ENCODE measurements at regions not wholly inside any gene's neighbourhood (a gene's known extent, or its start where the extent isn't known, plus 50 kb on each side); places are given as distances from the start of the nearest gene placed in this dataset.

GRCh38 chr14:84131924-84132323 lies 1398.0 kb upstream of the FLRT2 start:
- no peaks in the 10 kb centered on the region for H3K27me3 ChIP-seq (ENCODE audit: insufficient read depth, low read length)
- H3K4me2 ChIP-seq (ENCODE audit: low read length) = no peak overlapping the region
- no peak overlapping the region for H2AFZ ChIP-seq (ENCODE audit: low read length)
- H3K4me1 ChIP-seq (ENCODE audit: insufficient read depth, low read length, severe bottlenecking) = no peaks in the 10 kb centered on the region
- no peaks in the 10 kb centered on the region for H3K79me2 ChIP-seq (ENCODE audit: insufficient read depth, low read length)
- H4K20me1 ChIP-seq (ENCODE audit: insufficient read depth, low read length) = no peaks in the 10 kb centered on the region
- no peaks in the 10 kb centered on the region for H3K9me3 ChIP-seq (ENCODE audit: low read length)
- H3K9ac ChIP-seq (ENCODE audit: low read length) = no peak overlapping the region
- no peaks in the 10 kb centered on the region for H3K36me3 ChIP-seq (ENCODE audit: insufficient read depth, low read length)
- no peak overlapping the region for H3K27ac ChIP-seq (ENCODE audit: low read depth, low read length, poor library complexity, severe bottlenecking)
- no peak for TF ChIP-seq EZH2 (IDR thresholded peaks at IDR 0.05; ENCODE audit: borderline replicate concordance, low read length)
- TF ChIP-seq, protein P1, sequence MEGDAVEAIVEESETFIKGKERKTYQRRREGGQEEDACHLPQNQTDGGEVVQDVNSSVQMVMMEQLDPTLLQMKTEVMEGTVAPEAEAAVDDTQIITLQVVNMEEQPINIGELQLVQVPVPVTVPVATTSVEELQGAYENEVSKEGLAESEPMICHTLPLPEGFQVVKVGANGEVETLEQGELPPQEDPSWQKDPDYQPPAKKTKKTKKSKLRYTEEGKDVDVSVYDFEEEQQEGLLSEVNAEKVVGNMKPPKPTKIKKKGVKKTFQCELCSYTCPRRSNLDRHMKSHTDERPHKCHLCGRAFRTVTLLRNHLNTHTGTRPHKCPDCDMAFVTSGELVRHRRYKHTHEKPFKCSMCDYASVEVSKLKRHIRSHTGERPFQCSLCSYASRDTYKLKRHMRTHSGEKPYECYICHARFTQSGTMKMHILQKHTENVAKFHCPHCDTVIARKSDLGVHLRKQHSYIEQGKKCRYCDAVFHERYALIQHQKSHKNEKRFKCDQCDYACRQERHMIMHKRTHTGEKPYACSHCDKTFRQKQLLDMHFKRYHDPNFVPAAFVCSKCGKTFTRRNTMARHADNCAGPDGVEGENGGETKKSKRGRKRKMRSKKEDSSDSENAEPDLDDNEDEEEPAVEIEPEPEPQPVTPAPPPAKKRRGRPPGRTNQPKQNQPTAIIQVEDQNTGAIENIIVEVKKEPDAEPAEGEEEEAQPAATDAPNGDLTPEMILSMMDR (IDR thresholded peaks at IDR 0.05; ENCODE audit: low read length) = no peak
- no peaks in the 10 kb centered on the region for H3K9me2 ChIP-seq (ENCODE audit: low read depth, low read length)
- H3F3A ChIP-seq (ENCODE audit: insufficient read depth, low read length) = no peaks in the 10 kb centered on the region
- H3K4me3 ChIP-seq (ENCODE audit: low read depth, low read length, poor library complexity, severe bottlenecking) = no peak overlapping the region

DNA sequence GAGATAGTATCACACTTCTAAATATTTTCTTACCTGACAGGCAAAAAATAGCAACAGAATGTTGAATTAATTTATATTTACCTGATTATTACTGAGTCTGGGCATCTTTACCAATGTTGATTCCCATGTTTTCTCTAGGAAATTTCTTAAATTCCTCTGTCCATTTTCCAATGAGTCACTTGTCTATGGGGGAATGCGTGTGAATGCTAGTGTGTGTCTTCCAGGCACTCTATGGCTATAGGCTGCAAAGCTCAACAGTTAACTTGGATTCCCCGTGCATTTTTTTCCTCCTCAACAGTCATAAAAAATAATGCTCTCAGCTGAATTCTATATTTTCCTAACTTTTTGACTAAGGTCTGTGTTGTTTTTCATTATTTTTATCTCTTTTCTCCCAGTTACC lies 1385.8 kb upstream of the FLRT2 start:
- H3F3A ChIP-seq (ENCODE audit: insufficient read depth, low read length) = no peaks in the 10 kb centered on the region
- H3K9ac ChIP-seq (ENCODE audit: low read length) = no peak overlapping the region
- no peaks in the 10 kb centered on the region for H3K9me2 ChIP-seq (ENCODE audit: low read depth, low read length)
- TF ChIP-seq EZH2 (IDR thresholded peaks at IDR 0.05; ENCODE audit: borderline replicate concordance, low read length) = no peak
- TF ChIP-seq, protein P1 (IDR thresholded peaks at IDR 0.05; ENCODE audit: low read length) = no peak
- H2AFZ ChIP-seq (ENCODE audit: low read length) = no peak overlapping the region
- no peaks in the 10 kb centered on the region for H3K79me2 ChIP-seq (ENCODE audit: insufficient read depth, low read length)
- no peak overlapping the region for H3K4me2 ChIP-seq (ENCODE audit: low read length)
- no peaks in the 10 kb centered on the region for H3K9me3 ChIP-seq (ENCODE audit: low read length)
- no peak overlapping the region for H3K4me3 ChIP-seq (ENCODE audit: low read depth, low read length, poor library complexity, severe bottlenecking)
- no peaks in the 10 kb centered on the region for H4K20me1 ChIP-seq (ENCODE audit: insufficient read depth, low read length)
- H3K27me3 ChIP-seq (ENCODE audit: insufficient read depth, low read length) = no peaks in the 10 kb centered on the region
- H3K27ac ChIP-seq (ENCODE audit: low read depth, low read length, poor library complexity, severe bottlenecking) = no peak overlapping the region
- H3K36me3 ChIP-seq (ENCODE audit: insufficient read depth, low read length) = no peaks in the 10 kb centered on the region
- no peaks in the 10 kb centered on the region for H3K4me1 ChIP-seq (ENCODE audit: insufficient read depth, low read length, severe bottlenecking)

GRCh38 chr14:84152452-84152851 lies 1377.5 kb upstream of the FLRT2 start:
- no peaks in the 10 kb centered on the region for H3K9me3 ChIP-seq (ENCODE audit: low read length)
- no peak overlapping the region for H3K4me3 ChIP-seq (ENCODE audit: low read depth, low read length, poor library complexity, severe bottlenecking)
- H3K36me3 ChIP-seq (ENCODE audit: insufficient read depth, low read length) = no peaks in the 10 kb centered on the region
- no peaks in the 10 kb centered on the region for H3K4me1 ChIP-seq (ENCODE audit: insufficient read depth, low read length, severe bottlenecking)
- no peak overlapping the region for H3K27ac ChIP-seq (ENCODE audit: low read depth, low read length, poor library complexity, severe bottlenecking)
- H3K4me2 ChIP-seq (ENCODE audit: low read length) = no peak overlapping the region
- no peak overlapping the region for H2AFZ ChIP-seq (ENCODE audit: low read length)
- H3F3A ChIP-seq (ENCODE audit: insufficient read depth, low read length) = no peaks in the 10 kb centered on the region
- TF ChIP-seq, protein P1 (IDR thresholded peaks at IDR 0.05; ENCODE audit: low read length) = no peak
- TF ChIP-seq EZH2 (IDR thresholded peaks at IDR 0.05; ENCODE audit: borderline replicate concordance, low read length) = no peak
- H3K79me2 ChIP-seq (ENCODE audit: insufficient read depth, low read length) = no peaks in the 10 kb centered on the region
- no peak overlapping the region for H3K9ac ChIP-seq (ENCODE audit: low read length)
- no peaks in the 10 kb centered on the region for H3K9me2 ChIP-seq (ENCODE audit: low read depth, low read length)
- no peaks in the 10 kb centered on the region for H3K27me3 ChIP-seq (ENCODE audit: insufficient read depth, low read length)
- H4K20me1 ChIP-seq (ENCODE audit: insufficient read depth, low read length) = no peaks in the 10 kb centered on the region
